Astrocyte (in vitro differentiated cells and primary cell): ENCODE measurements at regions not wholly inside any gene's neighbourhood (a gene's known extent, or its start where the extent isn't known, plus 50 kb on each side); places are given as distances from the start of the nearest gene placed in this dataset.

Experiments used
- DNase-seq: peaks from one replicate; pipeline ENCODE4 v3.0.0-alpha.2; 2010; ENCODE audit warnings: low read depth
- FAIRE-seq: peaks from 2 replicates; lab custom pipeline; 2011; peaks lifted over from hg19 to GRCh38; lab: Jason Lieb, UNC
- H2AFZ ChIP-seq: 2 replicates; pipeline ENCODE4 v1.6.0; 2012; ENCODE audit warnings: low read depth, low read length, inconsistent platforms
- H3K27ac ChIP-seq: 2 replicates; pipeline ENCODE4 v1.5.1; 2011; ENCODE audit warnings: low read depth, low read length, inconsistent platforms
- H3K27me3 ChIP-seq: 2 replicates; pipeline ENCODE4 v1.6.0; 2011; ENCODE audit warnings: low read length, inconsistent platforms; ENCODE audit not compliant: insufficient read depth
- H3K36me3 ChIP-seq: 2 replicates; pipeline ENCODE4 v1.5.1; 2011; ENCODE audit warnings: low read length, inconsistent platforms; ENCODE audit not compliant: insufficient read depth
- H3K4me1 ChIP-seq: 2 replicates; pipeline ENCODE4 v1.5.1; 2011; ENCODE audit warnings: low read length, inconsistent platforms; ENCODE audit not compliant: insufficient read depth
- H3K4me2 ChIP-seq: 2 replicates; pipeline ENCODE4 v1.6.0; 2012; ENCODE audit warnings: low read length, inconsistent platforms
- H3K4me3 ChIP-seq: 2 replicates; pipeline ENCODE4 v1.5.1; 2011; ENCODE audit warnings: low read depth, mild to moderate bottlenecking, low read length, inconsistent platforms; ENCODE audit not compliant: insufficient read depth
- H3K79me2 ChIP-seq: 2 replicates; pipeline ENCODE4 v1.6.0; 2012; ENCODE audit warnings: mild to moderate bottlenecking, low read length, inconsistent platforms; ENCODE audit not compliant: insufficient read depth
- H3K9ac ChIP-seq: 2 replicates; pipeline ENCODE4 v1.6.0; 2012; ENCODE audit warnings: mild to moderate bottlenecking, low read length, inconsistent platforms
- H3K9me3 ChIP-seq: 2 replicates; pipeline ENCODE4 v1.5.1; 2012; ENCODE audit warnings: low read depth, mild to moderate bottlenecking, low read length, inconsistent platforms; ENCODE audit not compliant: insufficient read depth
- H4K20me1 ChIP-seq: 2 replicates; pipeline ENCODE4 v1.6.0; 2012; ENCODE audit warnings: low read length, inconsistent platforms; ENCODE audit not compliant: insufficient read depth
- H3K27ac Mint-ChIP-seq: one replicate; pipeline ENCODE4 v1.8.0; 2021; ENCODE audit warnings: mild to moderate bottlenecking, mixed read lengths; ENCODE audit not compliant: unreplicated experiment
- H3K27me3 Mint-ChIP-seq: one replicate; pipeline ENCODE4 v1.8.0; 2021; ENCODE audit warnings: low read depth, mixed read lengths; ENCODE audit not compliant: unreplicated experiment
- H3K36me3 Mint-ChIP-seq: one replicate; pipeline ENCODE4 v1.8.0; 2021; ENCODE audit warnings: low read depth, mixed read lengths; ENCODE audit not compliant: unreplicated experiment
- H3K4me1 Mint-ChIP-seq: one replicate; pipeline ENCODE4 v1.8.0; 2021; ENCODE audit warnings: low read depth, mixed read lengths; ENCODE audit not compliant: unreplicated experiment
- H3K4me3 Mint-ChIP-seq: one replicate; pipeline ENCODE4 v1.8.0; 2021; ENCODE audit warnings: mild to moderate bottlenecking, moderate library complexity, mixed read lengths; ENCODE audit not compliant: unreplicated experiment
- H3K9me3 Mint-ChIP-seq: one replicate; pipeline ENCODE4 v1.8.0; 2021; ENCODE audit warnings: mild to moderate bottlenecking, mixed read lengths; ENCODE audit not compliant: unreplicated experiment
- CTCF ChIP-seq: IDR thresholded peaks from 2 replicates; pipeline ENCODE4 v1.5.1; 2011; ENCODE audit warnings: low read depth, mild to moderate bottlenecking, inconsistent platforms, low read length, moderate library complexity; ENCODE audit not compliant: insufficient read depth
- EZH2 ChIP-seq: IDR thresholded peaks from 2 replicates; pipeline ENCODE4 v1.6.1; 2012; ENCODE audit warnings: mild to moderate bottlenecking, low read length, inconsistent platforms; ENCODE audit not compliant: insufficient read depth

- H3K9ac ChIP-seq, result no peak overlapping the region
- DNase-seq (peak; percentile 44), FAIRE-seq (no peak)
- Mint-ChIP-seq H3K27ac (no peak overlapping the region), H3K4me3 (no peak overlapping the region), H3K4me1 (no peaks in the 10 kb centered on the region), H3K36me3 (no peaks in the 10 kb centered on the region), H3K9me3 (no peaks in the 10 kb centered on the region), H3K27me3 (no peaks in the 10 kb centered on the region)
- H3K36me3 ChIP-seq, result no peaks in the 10 kb centered on the region
- no peaks in the 10 kb centered on the region for H3K79me2 ChIP-seq
- no peaks in the 10 kb centered on the region for H4K20me1 ChIP-seq
- H3K4me3 ChIP-seq, result no peak overlapping the region
- H3K27me3 ChIP-seq, result no peaks in the 10 kb centered on the region
- H2AFZ ChIP-seq, result no peak overlapping the region
- TF ChIP-seq CTCF (no peak), EZH2 (no peak)
- peaks cover 11% of the 10 kb centered on the region for H3K4me1 ChIP-seq
- H3K9me3 ChIP-seq, result no peaks in the 10 kb centered on the region
- H3K4me2 ChIP-seq, result no peak overlapping the region
- H3K27ac ChIP-seq, result no peak overlapping the region
Measured at GRCh38 chr3:73718326-73719110, 93.8 kb upstream of the PDZRN3 start.

- no peaks in the 10 kb centered on the region for H3K4me1 Mint-ChIP-seq
- H3K9me3 Mint-ChIP-seq, result peaks cover 2% of the 10 kb centered on the region
- no peaks in the 10 kb centered on the region for H3K36me3 Mint-ChIP-seq
- H3K9me3 ChIP-seq, result no peaks in the 10 kb centered on the region
- no peak overlapping the region for H2AFZ ChIP-seq
- H3K27me3 Mint-ChIP-seq, result peaks cover 2% of the 10 kb centered on the region
- H3K27ac Mint-ChIP-seq, result no peak overlapping the region
- peak; percentile 93 for FAIRE-seq
- no peaks in the 10 kb centered on the region for H3K79me2 ChIP-seq
- no peaks in the 10 kb centered on the region for H3K36me3 ChIP-seq
- H4K20me1 ChIP-seq, result no peaks in the 10 kb centered on the region
- H3K9ac ChIP-seq, result no peak overlapping the region
- peak; percentile 56 for DNase-seq
- H3K4me1 ChIP-seq, result peaks cover 11% of the 10 kb centered on the region
- H3K27ac ChIP-seq, result no peak overlapping the region
- no peak for TF ChIP-seq CTCF
- no peak for TF ChIP-seq EZH2
- H3K27me3 ChIP-seq, result no peaks in the 10 kb centered on the region
- H3K4me3 Mint-ChIP-seq, result no peak overlapping the region
- no peak overlapping the region for H3K4me3 ChIP-seq
- H3K4me2 ChIP-seq, result peak overlapping the region; percentile 36
Measured at GRCh38 chr3:73716418-73716817, 91.7 kb upstream of the PDZRN3 start.

- Mint-ChIP-seq H3K27ac (no peak overlapping the region), H3K4me3 (no peak overlapping the region), H3K36me3 (no peaks in the 10 kb centered on the region), H3K9me3 (peaks cover 2% of the 10 kb centered on the region), H3K4me1 (no peaks in the 10 kb centered on the region), H3K27me3 (peaks cover 2% of the 10 kb centered on the region)
- no peak overlapping the region for H3K4me2 ChIP-seq
- no peaks in the 10 kb centered on the region for H3K9me3 ChIP-seq
- H3K27me3 ChIP-seq, result no peaks in the 10 kb centered on the region
- H3K4me3 ChIP-seq, result no peak overlapping the region
- no peaks in the 10 kb centered on the region for H3K79me2 ChIP-seq
- no peak overlapping the region for H2AFZ ChIP-seq
- no peaks in the 10 kb centered on the region for H4K20me1 ChIP-seq
- TF ChIP-seq CTCF, result no peak
- TF ChIP-seq EZH2, result no peak
- no peak overlapping the region for H3K27ac ChIP-seq
- no peak for DNase-seq
- H3K4me1 ChIP-seq, result peaks cover 6% of the 10 kb centered on the region
- H3K9ac ChIP-seq, result no peak overlapping the region
- H3K36me3 ChIP-seq, result no peaks in the 10 kb centered on the region
- peak; percentile 66 for FAIRE-seq
Measured at GRCh38 chr3:73710340-73710739, 85.6 kb upstream of the PDZRN3 start.
